Fibroblast of the aortic adventitia (primary cell): ENCODE measurements at regions not wholly inside any gene's neighbourhood (a gene's known extent, or its start where the extent isn't known, plus 50 kb on each side); places are given as distances from the start of the nearest gene placed in this dataset.
A peak's percentile ranks its signal among the peaks of the same experiment; 100 is the strongest.

Source experiments
- DNase-seq: peaks from one replicate; pipeline ENCODE4 v3.0.0-alpha.2; 2010; ENCODE audit warnings: low read depth
- H3K4me3 ChIP-seq: 2 replicates; pipeline ENCODE4 v1.5.1; 2011; ENCODE audit warnings: low read depth, mild to moderate bottlenecking, control low read depth, low read length, moderate library complexity
- CTCF ChIP-seq: IDR thresholded peaks from 2 replicates; pipeline ENCODE4 v1.5.1; 2011; ENCODE audit warnings: mild to moderate bottlenecking, low read length, control low read depth, inconsistent platforms; ENCODE audit not compliant: insufficient read depth

DNA sequence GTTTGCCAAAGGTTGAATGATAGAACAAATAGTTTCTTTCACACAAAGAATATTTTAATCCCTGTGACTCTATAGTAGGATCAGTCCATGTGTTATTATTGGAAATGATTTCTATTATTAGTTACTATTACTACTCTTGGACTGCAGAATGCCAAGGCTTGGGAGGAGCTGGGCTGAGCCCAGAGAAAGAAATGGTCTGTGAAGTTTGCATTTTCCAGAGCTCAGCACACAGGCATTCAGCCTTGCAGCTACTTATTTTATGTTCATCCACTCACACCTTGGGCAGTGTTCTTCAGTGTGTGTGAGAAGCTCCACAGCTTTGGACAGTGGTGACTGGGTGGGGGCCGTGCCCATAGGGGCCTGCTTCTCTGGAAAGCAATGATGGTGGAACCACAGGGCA, 583.1 kb downstream of the CCDC171 start:
- peak; percentile 47 for DNase-seq
- no peak overlapping the region for H3K4me3 ChIP-seq
- TF ChIP-seq CTCF: no peak

DNA sequence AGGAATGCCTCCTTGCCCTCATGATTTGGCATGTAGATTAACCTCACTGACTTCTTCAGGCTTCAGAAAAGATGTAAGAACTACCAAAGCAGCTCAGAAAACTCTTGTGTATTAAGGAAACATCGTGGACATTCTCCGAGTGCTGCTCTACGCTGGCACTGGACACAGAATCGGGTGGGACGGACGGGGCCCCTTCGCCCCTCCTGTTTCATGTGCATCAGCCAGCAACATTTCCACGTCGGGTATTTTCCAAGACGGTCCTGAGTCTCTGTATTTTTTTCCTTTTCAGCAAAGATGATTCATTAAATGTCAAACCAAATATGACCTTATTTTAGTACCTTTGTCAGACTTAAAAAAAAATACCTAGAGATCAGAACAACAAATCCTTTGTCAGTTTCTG, 583.6 kb downstream of the CCDC171 start:
- no peak for TF ChIP-seq CTCF
- no peak for DNase-seq
- H3K4me3 ChIP-seq: no peak overlapping the region

- DNase-seq: peak; percentile 82
- no peak for TF ChIP-seq CTCF
- no peak overlapping the region for H3K4me3 ChIP-seq
Observed at GRCh38 chr9:16136961-16137360, 584.1 kb downstream of the CCDC171 start.

- peak; percentile 85 for DNase-seq
- no peak for TF ChIP-seq CTCF
- H3K4me3 ChIP-seq: no peak overlapping the region
Observed at GRCh38 chr9:16138561-16139491, 586.0 kb downstream of the CCDC171 start.

- DNase-seq: peak; percentile 72
- no peak overlapping the region for H3K4me3 ChIP-seq
- TF ChIP-seq CTCF: no peak
Observed at GRCh38 chr9:16139774-16140173, 586.9 kb downstream of the CCDC171 start.

- TF ChIP-seq CTCF: no peak
- no peak for DNase-seq
Observed at GRCh38 chr9:16143310-16143709, 590.5 kb downstream of the CCDC171 start.

More at GRCh38 chr9:16143310-16143709, 590.5 kb downstream of the CCDC171 start:
- H3K4me3 ChIP-seq: no peak overlapping the region
